GM23338 (cell line): ENCODE measurements at regions not wholly inside any gene's neighbourhood (a gene's known extent, or its start where the extent isn't known, plus 50 kb on each side); places are given as distances from the start of the nearest gene placed in this dataset.

Experiments used
- ATAC-seq: fragments of 200-7000 bp; cut with Tn5 transposase; 3 replicates; pipeline ENCODE4 v1.9.1; 2020
- DNase-seq: peaks from one replicate; pipeline ENCODE4 v3.0.0-alpha.2; 2015; ENCODE audit warnings: low spot score
- H2AFZ ChIP-seq: fragments of 200-600 bp; sonication (generic); 2 replicates; pipeline ENCODE4 v1.8.0; 2016; ENCODE audit warnings: antibody characterized with exemption, mild to moderate bottlenecking, moderate library complexity
- H3F3A ChIP-seq: fragments of 200-600 bp; sonication (generic); replicated peaks from 2 replicates; pipeline ENCODE4 v1.8.0; 2017; ENCODE audit warnings: antibody characterized with exemption, mixed run types, low read depth
- H3K27ac ChIP-seq: fragments of 200-600 bp; sonication (generic); 2 replicates; pipeline ENCODE4 v1.6.1; 2016; ENCODE audit warnings: low read depth
- H3K27me3 ChIP-seq: fragments of 200-600 bp; sonication (generic); 2 replicates; pipeline ENCODE4 v1.8.0; 2016; ENCODE audit warnings: mild to moderate bottlenecking, mixed run types, moderate library complexity; ENCODE audit not compliant: insufficient read depth
- H3K36me3 ChIP-seq: fragments of 200-600 bp; sonication (generic); 2 replicates; pipeline ENCODE4 v1.8.0; 2016; ENCODE audit warnings: mild to moderate bottlenecking; ENCODE audit not compliant: insufficient read depth
- H3K4me1 ChIP-seq: fragments of 200-600 bp; sonication (generic); 2 replicates; pipeline ENCODE4 v1.8.0; 2016; ENCODE audit warnings: mild to moderate bottlenecking, moderate library complexity; ENCODE audit not compliant: insufficient read depth
- H3K4me2 ChIP-seq: fragments of 200-600 bp; sonication (generic); 2 replicates; pipeline ENCODE4 v1.7.1; 2017; ENCODE audit warnings: mixed run types
- H3K4me3 ChIP-seq: fragments of 200-600 bp; sonication (generic); 2 replicates; pipeline ENCODE4 v1.6.1; 2016; ENCODE audit warnings: mixed run types
- H3K79me2 ChIP-seq: fragments of 200-600 bp; sonication (generic); replicated peaks from 2 replicates; pipeline ENCODE4 v1.8.0; 2017; ENCODE audit warnings: mild to moderate bottlenecking; ENCODE audit not compliant: insufficient read depth
- H3K9me2 ChIP-seq: fragments of 200-600 bp; sonication (generic); 2 replicates; pipeline ENCODE4 v1.8.0; 2017; ENCODE audit not compliant: insufficient read depth
- H4K20me1 ChIP-seq: fragments of 200-600 bp; sonication (generic); replicated peaks from 2 replicates; pipeline ENCODE4 v1.8.0; 2017; ENCODE audit warnings: mild to moderate bottlenecking; ENCODE audit not compliant: insufficient read depth
- H3K27ac Mint-ChIP-seq: 2 replicates; pipeline ENCODE4 v1.8.0; 2020; ENCODE audit warnings: inconsistent platforms, mild to moderate bottlenecking, moderate library complexity, mixed read lengths
- H3K27me3 Mint-ChIP-seq: 3 replicates; pipeline ENCODE4 v1.8.0; 2022; ENCODE audit warnings: low read depth, mild to moderate bottlenecking, moderate library complexity, mixed read lengths, inconsistent platforms; ENCODE audit not compliant: insufficient read depth, poor library complexity
- H3K36me3 Mint-ChIP-seq: 3 replicates; pipeline ENCODE4 v1.8.0; 2021; ENCODE audit warnings: low read depth, mild to moderate bottlenecking, inconsistent platforms, moderate library complexity, mixed read lengths
- H3K4me1 Mint-ChIP-seq: 3 replicates; pipeline ENCODE4 v1.8.0; 2020; ENCODE audit warnings: mild to moderate bottlenecking, inconsistent platforms, mixed read lengths
- H3K4me3 Mint-ChIP-seq: 3 replicates; pipeline ENCODE4 v1.8.0; 2021; ENCODE audit warnings: moderate library complexity, mild to moderate bottlenecking, inconsistent platforms, mixed read lengths
- H3K9me3 Mint-ChIP-seq: 3 replicates; pipeline ENCODE4 v1.8.0; 2020; ENCODE audit warnings: moderate library complexity, mild to moderate bottlenecking, inconsistent platforms, mixed read lengths
- ETS1 ChIP-seq: IDR thresholded peaks from 2 replicates; pipeline ENCODE4 v1.6.1; 2016; ENCODE audit warnings: antibody characterized with exemption
- EZH2 ChIP-seq: fragments of 200-600 bp; sonication (generic); IDR thresholded peaks from one replicate; pipeline ENCODE4 v1.8.0; 2017; ENCODE audit warnings: antibody characterized with exemption, mild to moderate bottlenecking, low read depth; ENCODE audit not compliant: unreplicated experiment
- EZH2phosphoT487 ChIP-seq: fragments of 200-600 bp; sonication (generic); IDR thresholded peaks from one replicate; pipeline ENCODE4 v1.8.1; 2018; ENCODE audit warnings: antibody characterized with exemption; ENCODE audit not compliant: unreplicated experiment
- JUNB ChIP-seq: IDR thresholded peaks from one replicate; pipeline ENCODE4 v1.6.1; 2016; ENCODE audit warnings: antibody characterized with exemption; ENCODE audit not compliant: unreplicated experiment
- NANOG ChIP-seq: IDR thresholded peaks from 2 replicates; pipeline ENCODE4 v1.6.1; 2016; ENCODE audit warnings: antibody characterized with exemption, borderline replicate concordance
- POLR2AphosphoS5 ChIP-seq: IDR thresholded peaks from 2 replicates; pipeline ENCODE4 v1.6.1; 2016; ENCODE audit warnings: antibody characterized with exemption, low read depth
- REST ChIP-seq: IDR thresholded peaks from one replicate; pipeline ENCODE4 v1.6.1; 2018; ENCODE audit warnings: antibody characterized with exemption; ENCODE audit not compliant: unreplicated experiment
- STAT1 ChIP-seq: IDR thresholded peaks from one replicate; pipeline ENCODE4 v1.6.1; 2016; ENCODE audit warnings: antibody characterized with exemption; ENCODE audit not compliant: unreplicated experiment
- ZNF331 ChIP-seq: fragments of 250-450 bp; sonication (Bioruptor Pico); IDR thresholded peaks from 2 replicates; pipeline ENCODE4 v1.5.0; 2020; ENCODE audit warnings: low read depth, mild to moderate bottlenecking, moderate library complexity
- TF ChIP-seq, protein P1 (sequence below), 2 experiments: fragments of 200-600 bp in 1 of 2; sonication (generic) in 1 of 2; conservative IDR thresholded peaks; 2 replicates each; pipeline versions ENCODE4 v1.5.1 to v1.6.1; 2016 to 2017; ENCODE audit warnings: antibody characterized with exemption in 2 of 2, low read depth in 2 of 2, mild to moderate bottlenecking in 2 of 2, moderate library complexity in 1 of 2

DNA sequence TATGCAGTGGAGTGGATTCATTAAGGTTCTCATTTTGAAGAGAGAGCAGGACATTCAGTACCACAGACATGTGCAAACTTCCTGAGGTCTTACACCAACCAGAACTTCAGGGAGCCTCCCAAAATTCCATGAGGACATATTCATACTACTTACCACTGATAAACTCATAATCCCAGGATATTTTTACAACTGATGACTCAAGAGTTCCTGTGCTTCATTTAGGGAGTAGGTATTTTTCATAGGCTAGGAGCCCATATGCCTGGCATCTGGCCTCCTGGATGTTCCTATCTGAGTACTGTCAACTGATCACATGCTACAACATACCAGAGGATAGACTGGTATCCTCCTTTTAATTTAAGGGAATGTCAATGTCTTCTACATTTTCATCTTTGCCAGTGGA lies 578.0 kb downstream of the EFNA5 start:
- Histone ChIP-seq H3K36me3 (peaks cover 6% of the 10 kb centered on the region; the same call in 1 of the 2 replicates), H3F3A (no peaks in the 10 kb centered on the region), H3K79me2 (no peaks in the 10 kb centered on the region), H3K4me2 (no peak overlapping the region), H2AFZ (no peak overlapping the region), H3K9me2 (no peaks in the 10 kb centered on the region), H3K27me3 (no peaks in the 10 kb centered on the region), H3K4me3 (no peak overlapping the region), H3K27ac (no peak overlapping the region), H3K4me1 (0 out of 2 replicates have a peak, but pooled peaks cover 6% of the 10 kb centered on the region), H4K20me1 (no peaks in the 10 kb centered on the region)
- Mint-ChIP-seq H3K9me3 (peaks cover 21% of the 10 kb centered on the region), H3K27me3 (no peaks in the 10 kb centered on the region), H3K4me3 (no peak overlapping the region), H3K36me3 (peaks cover 18% of the 10 kb centered on the region; the same call in 2 of the 3 replicates), H3K27ac (no peak overlapping the region), H3K4me1 (no peaks in the 10 kb centered on the region)
- DNase-seq (no peak), ATAC-seq (no peak)
- TF ChIP-seq STAT1 (no peak), JUNB (no peak), ETS1 (no peak), EZH2phosphoT487 (no peak), NANOG (no peak)
- TF ChIP-seq, protein P1, sequence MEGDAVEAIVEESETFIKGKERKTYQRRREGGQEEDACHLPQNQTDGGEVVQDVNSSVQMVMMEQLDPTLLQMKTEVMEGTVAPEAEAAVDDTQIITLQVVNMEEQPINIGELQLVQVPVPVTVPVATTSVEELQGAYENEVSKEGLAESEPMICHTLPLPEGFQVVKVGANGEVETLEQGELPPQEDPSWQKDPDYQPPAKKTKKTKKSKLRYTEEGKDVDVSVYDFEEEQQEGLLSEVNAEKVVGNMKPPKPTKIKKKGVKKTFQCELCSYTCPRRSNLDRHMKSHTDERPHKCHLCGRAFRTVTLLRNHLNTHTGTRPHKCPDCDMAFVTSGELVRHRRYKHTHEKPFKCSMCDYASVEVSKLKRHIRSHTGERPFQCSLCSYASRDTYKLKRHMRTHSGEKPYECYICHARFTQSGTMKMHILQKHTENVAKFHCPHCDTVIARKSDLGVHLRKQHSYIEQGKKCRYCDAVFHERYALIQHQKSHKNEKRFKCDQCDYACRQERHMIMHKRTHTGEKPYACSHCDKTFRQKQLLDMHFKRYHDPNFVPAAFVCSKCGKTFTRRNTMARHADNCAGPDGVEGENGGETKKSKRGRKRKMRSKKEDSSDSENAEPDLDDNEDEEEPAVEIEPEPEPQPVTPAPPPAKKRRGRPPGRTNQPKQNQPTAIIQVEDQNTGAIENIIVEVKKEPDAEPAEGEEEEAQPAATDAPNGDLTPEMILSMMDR (conservative IDR thresholded peaks at IDR 0.05; ENCODE audit: low read depth in 2 of 2), result no peak

GRCh38 chr5:107090506-107090905 lies 580.2 kb downstream of the EFNA5 start:
- ATAC-seq, result no peak
- Mint-ChIP-seq H3K27me3 (no peaks in the 10 kb centered on the region), H3K27ac (no peak overlapping the region), H3K4me1 (no peaks in the 10 kb centered on the region), H3K4me3 (no peak overlapping the region), H3K9me3 (peaks cover 21% of the 10 kb centered on the region), H3K36me3 (peaks cover 18% of the 10 kb centered on the region; the same call in 2 of the 3 replicates)
- Histone ChIP-seq H3K9me2 (no peaks in the 10 kb centered on the region), H3K4me2 (no peak overlapping the region), H3K4me3 (no peak overlapping the region), H3K27ac (no peak overlapping the region), H3K4me1 (0 out of 2 replicates have a peak, but pooled peaks cover 6% of the 10 kb centered on the region), H2AFZ (0 out of 2 replicates have a peak overlapping the region, but pooled peaks have one; percentile 44), H3F3A (no peaks in the 10 kb centered on the region), H4K20me1 (no peaks in the 10 kb centered on the region), H3K27me3 (no peaks in the 10 kb centered on the region), H3K79me2 (no peaks in the 10 kb centered on the region), H3K36me3 (peaks cover 6% of the 10 kb centered on the region; the same call in 1 of the 2 replicates)
- no peak for DNase-seq
- TF ChIP-seq ETS1, result no peak
- no peak for TF ChIP-seq EZH2phosphoT487
- TF ChIP-seq REST, result no peak
- no peak for TF ChIP-seq EZH2
- no peak for TF ChIP-seq ZNF331 (CRISPR knock-in tag)
- no peak for TF ChIP-seq POLR2AphosphoS5
- TF ChIP-seq STAT1, result no peak
- TF ChIP-seq NANOG, result no peak
